HG02973 (cell line): ENCODE measurements at regions not wholly inside any gene's neighbourhood (a gene's known extent, or its start where the extent isn't known, plus 50 kb on each side); places are given as distances from the start of the nearest gene placed in this dataset.

ENCODE experiments used
- ATAC-seq: cut with Tn5 transposase; IDR thresholded peaks from one replicate; pipeline ENCODE4 v1.9.1; 2021; ENCODE audit warnings: moderate library complexity; ENCODE audit not compliant: unreplicated experiment

GRCh38 chr2:217185265-217185995 is 325.6 kb upstream of the TNP1 start:
- ATAC-seq, result no peak

- ATAC-seq, result no peak
Observed at GRCh38 chr2:217184242-217184641, 324.4 kb upstream of the TNP1 start.

GRCh38 chr2:217183471-217183870 is 323.6 kb upstream of the TNP1 start:
- ATAC-seq, result no peak

GRCh38 chr2:217182926-217183325 is 323.1 kb upstream of the TNP1 start:
- ATAC-seq, result no peak

- ATAC-seq, result no peak
Observed at GRCh38 chr2:217181512-217181911, 321.6 kb upstream of the TNP1 start.

- ATAC-seq, result no peak
Observed at GRCh38 chr2:217179854-217180253, 320.0 kb upstream of the TNP1 start.

- ATAC-seq, result no peak
Observed at GRCh38 chr2:217178341-217178740, 318.5 kb upstream of the TNP1 start.

GRCh38 chr2:217177720-217178119 is 317.9 kb upstream of the TNP1 start:
- ATAC-seq, result no peak

GRCh38 chr2:217171874-217172273 is 312.0 kb upstream of the TNP1 start:
- no peak for ATAC-seq

GRCh38 chr2:217168496-217168895 is 308.6 kb upstream of the TNP1 start:
- ATAC-seq, result no peak

GRCh38 chr2:217167531-217167930 is 307.7 kb upstream of the TNP1 start:
- ATAC-seq, result no peak

- ATAC-seq, result no peak
Observed at GRCh38 chr2:217166241-217166850, 306.5 kb upstream of the TNP1 start.

- no peak for ATAC-seq
Observed at GRCh38 chr2:217165547-217165946, 305.7 kb upstream of the TNP1 start.

GRCh38 chr2:217163987-217164386 is 304.1 kb upstream of the TNP1 start:
- no peak for ATAC-seq

GRCh38 chr2:217162533-217162932 is 302.7 kb upstream of the TNP1 start:
- no peak for ATAC-seq

GRCh38 chr2:217160978-217161973 is 301.4 kb upstream of the TNP1 start:
- ATAC-seq, result no peak

- no peak for ATAC-seq
Observed at GRCh38 chr2:217160103-217160743, 300.4 kb upstream of the TNP1 start.

GRCh38 chr2:217158928-217159327 is 299.1 kb upstream of the TNP1 start:
- no peak for ATAC-seq

- no peak for ATAC-seq
Observed at GRCh38 chr2:217157581-217157980, 297.7 kb upstream of the TNP1 start.

- ATAC-seq, result no peak
Observed at GRCh38 chr2:217156801-217157200, 296.9 kb upstream of the TNP1 start.

- no peak for ATAC-seq
Observed at GRCh38 chr2:217154923-217155322, 295.1 kb upstream of the TNP1 start.
